ENCODE measurements at regions not wholly inside any gene's neighbourhood (a gene's known extent, or its start where the extent isn't known, plus 50 kb on each side); places are given as distances from the start of the nearest gene placed in this dataset.

GRCh38 chr14:34931206-34931605 lies 51.6 kb upstream of the SRP54 start:
- intact Hi-C loops (cut with DNase I) = no loop called here
- H3K4me3 ChIP-seq (ENCODE audit: low read length in 2 of 2) = no peak overlapping the region
- 57 to 71% methylated on average over 1 of the region's 1 CpG for WGBS, 2 donors
- peak; percentile 48 for ATAC-seq (ENCODE audit: low FRiP score)
- H3K9me3 ChIP-seq (ENCODE audit: control insufficient read depth, low read length) = no peaks in the 10 kb centered on the region
- H3K27ac ChIP-seq (ENCODE audit: low read depth in 1 of 2, low read length in 2 of 2) = no peak overlapping the region
- H3K4me1 ChIP-seq (ENCODE audit: control insufficient read depth in 1 of 2, insufficient read depth in 2 of 2, low read length in 2 of 2) = no peaks in the 10 kb centered on the region
- no peaks in the 10 kb centered on the region for H3K36me3 ChIP-seq (ENCODE audit: control insufficient read depth in 1 of 2, insufficient read depth in 2 of 2, low read length in 1 of 2)
- H3K27me3 ChIP-seq (ENCODE audit: control insufficient read depth in 1 of 2, insufficient read depth in 2 of 2, low read length in 1 of 2) = no peaks in the 10 kb centered on the region
- DNase-seq = no peak

GRCh38 chr14:34930591-34931091 lies 52.2 kb upstream of the SRP54 start:
- ATAC-seq (ENCODE audit: low FRiP score) = no peak
- intact Hi-C loops (cut with DNase I) = no loop called here
- 70 to 83% methylated on average over 4 of the region's 4 CpGs for WGBS, 2 donors
- H3K27me3 ChIP-seq (ENCODE audit: control insufficient read depth in 1 of 2, insufficient read depth in 2 of 2, low read length in 1 of 2) = no peaks in the 10 kb centered on the region
- H3K36me3 ChIP-seq (ENCODE audit: control insufficient read depth in 1 of 2, insufficient read depth in 2 of 2, low read length in 1 of 2) = no peaks in the 10 kb centered on the region
- H3K4me1 ChIP-seq (ENCODE audit: control insufficient read depth in 1 of 2, insufficient read depth in 2 of 2, low read length in 2 of 2) = no peaks in the 10 kb centered on the region
- H3K4me3 ChIP-seq (ENCODE audit: low read length in 2 of 2) = no peak overlapping the region
- no peaks in the 10 kb centered on the region for H3K9me3 ChIP-seq (ENCODE audit: control insufficient read depth, low read length)
- DNase-seq = no peak
- no peak overlapping the region for H3K27ac ChIP-seq (ENCODE audit: low read depth in 1 of 2, low read length in 2 of 2)

GRCh38 chr14:34926552-34926951 lies 51.4 kb upstream of the BAZ1A start:
- Histone ChIP-seq H3K9me3 (ENCODE audit: control insufficient read depth, low read length) (no peaks in the 10 kb centered on the region), H3K27ac (ENCODE audit: low read depth in 1 of 2, low read length in 2 of 2) (no peak overlapping the region), H3K4me3 (ENCODE audit: low read length in 2 of 2) (no peak overlapping the region), H3K36me3 (ENCODE audit: control insufficient read depth in 1 of 2, insufficient read depth in 2 of 2, low read length in 1 of 2) (no peaks in the 10 kb centered on the region), H3K27me3 (ENCODE audit: control insufficient read depth in 1 of 2, insufficient read depth in 2 of 2, low read length in 1 of 2) (no peaks in the 10 kb centered on the region), H3K4me1 (ENCODE audit: control insufficient read depth in 1 of 2, insufficient read depth in 2 of 2, low read length in 2 of 2) (no peaks in the 10 kb centered on the region)
- intact Hi-C loops (cut with DNase I) = no loop called here
- WGBS, 2 donors = 51 to 53% methylated on average over 1 of the region's 1 CpG
- ATAC-seq (ENCODE audit: low FRiP score) (no peak), DNase-seq (no peak)
